ENCODE measurements at regions not wholly inside any gene's neighbourhood (a gene's known extent, or its start where the extent isn't known, plus 50 kb on each side); places are given as distances from the start of the nearest gene placed in this dataset.

DNA sequence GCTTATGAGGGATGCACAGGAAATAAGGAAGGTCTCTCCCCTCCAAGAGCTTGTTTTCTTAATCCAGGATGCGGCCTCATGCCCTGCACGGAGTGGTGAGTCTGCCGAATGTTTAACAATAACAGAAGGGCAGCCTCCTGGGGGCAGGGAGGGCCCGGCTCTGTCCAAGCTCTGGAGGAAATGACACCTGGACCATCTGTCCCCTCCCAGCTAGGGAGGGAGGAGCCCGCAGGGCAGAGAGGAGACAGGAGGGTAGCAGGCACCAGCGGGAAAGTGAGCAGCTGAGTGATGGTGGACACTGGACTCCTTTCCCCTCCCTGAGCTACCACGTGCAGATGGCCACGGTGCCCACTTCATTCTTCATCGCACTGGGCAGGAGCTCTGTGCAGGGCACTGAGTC, 398.2 kb upstream of the MYT1L start:
- Histone ChIP-seq H3K9ac (ENCODE audit: low read depth, low read length) (no peak overlapping the region), H2BK5ac (ENCODE audit: low read depth, low read length, poor library complexity, severe bottlenecking) (no peak overlapping the region), H3K9me1 (ENCODE audit: insufficient read depth, low read length) (no peaks in the 10 kb centered on the region), H4K8ac (ENCODE audit: low read depth in 2 of 2, low read length in 2 of 2) (no peak overlapping the region), H4K5ac (ENCODE audit: low read depth, low read length) (no peak overlapping the region), H2AK5ac (ENCODE audit: low read depth, low read length) (no peak overlapping the region), H3K79me1 (ENCODE audit: low read depth in 1 of 2, low read length in 2 of 2) (no peaks in the 10 kb centered on the region), H2BK15ac (ENCODE audit: low read depth, low read length) (no peak overlapping the region), H3K18ac (ENCODE audit: low read depth, low read length) (no peak overlapping the region), H4K91ac (ENCODE audit: insufficient read depth, low read depth, low read length) (no peak overlapping the region), H2BK20ac (ENCODE audit: low read depth, low read length) (no peak overlapping the region), H2AFZ (replicated peaks; ENCODE audit: low read length, poor library complexity) (no peak overlapping the region), H2BK120ac (ENCODE audit: low read depth, low read length) (no peak overlapping the region), H3K23ac (ENCODE audit: low read depth, low read length) (no peak overlapping the region), H3K14ac (replicated peaks; ENCODE audit: low read depth, low read length) (no peak overlapping the region), H3K36me3 (ENCODE audit: control insufficient read depth, insufficient read depth, low read length) (no peaks in the 10 kb centered on the region), H3K56ac (ENCODE audit: extremely low read depth, insufficient read depth, low read length) (no peak overlapping the region), H4K20me1 (ENCODE audit: insufficient read depth, low read length) (no peaks in the 10 kb centered on the region), H3K4me2 (ENCODE audit: low read depth, low read length) (no peak overlapping the region), H3K4me3 (ENCODE audit: insufficient read depth, low read depth, low read length) (no peak overlapping the region), H2AK9ac (replicated peaks; ENCODE audit: low read depth, low read length, poor library complexity) (no peak overlapping the region), H3K4me1 (ENCODE audit: control insufficient read depth, insufficient read depth, low read length) (no peaks in the 10 kb centered on the region), H3K27me3 (ENCODE audit: control insufficient read depth, insufficient read depth, low read length) (no peaks in the 10 kb centered on the region), H3K4ac (ENCODE audit: low read depth, low read length) (no peak overlapping the region), H3K27ac (ENCODE audit: insufficient read depth, low read length) (no peak overlapping the region), H3K9me3 (ENCODE audit: control insufficient read depth, insufficient read depth, low read length) (peaks cover 60% of the 10 kb centered on the region)
- no CpG with 5 or more reads among the region's 9 CpGs for WGBS, 2 experiments (ENCODE audit: extremely low coverage in 2 of 2, insufficient read length in 1 of 2)
- POLR2A ChIA-PET (ENCODE audit: unreplicated experiment): no interaction called here
- in situ Hi-C loops (cut with MboI; ENCODE audit: low sequenced_read_pairs): no loop called here
- no peak for TF ChIP-seq FOS (IDR thresholded peaks at IDR 0.05; ENCODE audit: low read depth, low read length)
- TF ChIP-seq MAZ (IDR thresholded peaks at IDR 0.05; ENCODE audit: borderline replicate concordance, low read depth, low read length): no peak
- no peak for TF ChIP-seq BHLHE40 (IDR thresholded peaks at IDR 0.05; ENCODE audit: low read depth, low read length)
- TF ChIP-seq CEBPB (IDR thresholded peaks at IDR 0.05; ENCODE audit: low read depth, low read length): no peak
- TF ChIP-seq RCOR1 (IDR thresholded peaks at IDR 0.05; ENCODE audit: insufficient replicate concordance, low read length): no peak
- no peak for TF ChIP-seq RFX5 (IDR thresholded peaks at IDR 0.05; ENCODE audit: low read depth, low read length)
- TF ChIP-seq NFE2L2 (IDR thresholded peaks at IDR 0.05; ENCODE audit: low read depth, low read length): no peak
- TF ChIP-seq RAD21 (IDR thresholded peaks at IDR 0.05; ENCODE audit: low read length): no peak
- TF ChIP-seq CHD1 (IDR thresholded peaks at IDR 0.05; ENCODE audit: low read depth, low read length): no peak
- no peak for TF ChIP-seq MAFK (IDR thresholded peaks at IDR 0.05; ENCODE audit: low read depth, low read length)
- TF ChIP-seq MXI1 (IDR thresholded peaks at IDR 0.05; ENCODE audit: borderline replicate concordance, low read depth, low read length): no peak
- no peak for TF ChIP-seq SMC3 (IDR thresholded peaks at IDR 0.05; ENCODE audit: low read depth, low read length)
- TF ChIP-seq, protein P1, sequence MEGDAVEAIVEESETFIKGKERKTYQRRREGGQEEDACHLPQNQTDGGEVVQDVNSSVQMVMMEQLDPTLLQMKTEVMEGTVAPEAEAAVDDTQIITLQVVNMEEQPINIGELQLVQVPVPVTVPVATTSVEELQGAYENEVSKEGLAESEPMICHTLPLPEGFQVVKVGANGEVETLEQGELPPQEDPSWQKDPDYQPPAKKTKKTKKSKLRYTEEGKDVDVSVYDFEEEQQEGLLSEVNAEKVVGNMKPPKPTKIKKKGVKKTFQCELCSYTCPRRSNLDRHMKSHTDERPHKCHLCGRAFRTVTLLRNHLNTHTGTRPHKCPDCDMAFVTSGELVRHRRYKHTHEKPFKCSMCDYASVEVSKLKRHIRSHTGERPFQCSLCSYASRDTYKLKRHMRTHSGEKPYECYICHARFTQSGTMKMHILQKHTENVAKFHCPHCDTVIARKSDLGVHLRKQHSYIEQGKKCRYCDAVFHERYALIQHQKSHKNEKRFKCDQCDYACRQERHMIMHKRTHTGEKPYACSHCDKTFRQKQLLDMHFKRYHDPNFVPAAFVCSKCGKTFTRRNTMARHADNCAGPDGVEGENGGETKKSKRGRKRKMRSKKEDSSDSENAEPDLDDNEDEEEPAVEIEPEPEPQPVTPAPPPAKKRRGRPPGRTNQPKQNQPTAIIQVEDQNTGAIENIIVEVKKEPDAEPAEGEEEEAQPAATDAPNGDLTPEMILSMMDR (conservative IDR thresholded peaks at IDR 0.05; ENCODE audit: low read depth, low read length): no peak
- TF ChIP-seq, protein P2, sequence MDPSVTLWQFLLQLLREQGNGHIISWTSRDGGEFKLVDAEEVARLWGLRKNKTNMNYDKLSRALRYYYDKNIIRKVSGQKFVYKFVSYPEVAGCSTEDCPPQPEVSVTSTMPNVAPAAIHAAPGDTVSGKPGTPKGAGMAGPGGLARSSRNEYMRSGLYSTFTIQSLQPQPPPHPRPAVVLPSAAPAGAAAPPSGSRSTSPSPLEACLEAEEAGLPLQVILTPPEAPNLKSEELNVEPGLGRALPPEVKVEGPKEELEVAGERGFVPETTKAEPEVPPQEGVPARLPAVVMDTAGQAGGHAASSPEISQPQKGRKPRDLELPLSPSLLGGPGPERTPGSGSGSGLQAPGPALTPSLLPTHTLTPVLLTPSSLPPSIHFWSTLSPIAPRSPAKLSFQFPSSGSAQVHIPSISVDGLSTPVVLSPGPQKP (IDR thresholded peaks at IDR 0.05; ENCODE audit: borderline replicate concordance, low read depth, low read length): no peak
- ATAC-seq (ENCODE audit: low read depth) (no peak), DNase-seq (no peak)
- intact Hi-C loops (cut with micrococcal nuclease): no loop called here
- no TSS peak for BruUV-seq (replicated peaks)
- dilution Hi-C loops (cut with HindIII; ENCODE audit: low sequenced_read_pairs, unreplicated experiment): no loop called here
- CTCF ChIA-PET: no interaction called here
